ENCODE measurements at regions not wholly inside any gene's neighbourhood (a gene's known extent, or its start where the extent isn't known, plus 50 kb on each side); places are given as distances from the start of the nearest gene placed in this dataset.

- no peaks in the 10 kb centered on the region for H3K36me3 ChIP-seq (ENCODE audit: insufficient read depth, low read depth, low read length)
- H3K9ac ChIP-seq (ENCODE audit: low read depth, low read length), result no peak overlapping the region
- no peaks in the 10 kb centered on the region for H3K9me3 ChIP-seq (ENCODE audit: insufficient read depth, low read depth, low read length)
- peaks cover 7% of the 10 kb centered on the region for H3K4me1 ChIP-seq (ENCODE audit: insufficient read depth, low read length)
- H3K4me3 ChIP-seq (ENCODE audit: low read length), result no peak overlapping the region
- H3K27ac ChIP-seq (ENCODE audit: low read length), result no peak overlapping the region
- H3K27me3 ChIP-seq (ENCODE audit: insufficient read depth, low read length), result no peaks in the 10 kb centered on the region; the same call in 1 of the 2 replicates
Measured at GRCh38 chr16:86673956-86674453, 95.7 kb downstream of the FOXL1 start.

GRCh38 chr16:86676254-86676670, 97.9 kb downstream of the FOXL1 start:
- H3K4me3 ChIP-seq (ENCODE audit: low read length), result no peak overlapping the region
- H3K27me3 ChIP-seq (ENCODE audit: insufficient read depth, low read length), result no peaks in the 10 kb centered on the region; the same call in 1 of the 2 replicates
- no peaks in the 10 kb centered on the region for H3K36me3 ChIP-seq (ENCODE audit: insufficient read depth, low read depth, low read length)
- no peaks in the 10 kb centered on the region for H3K4me1 ChIP-seq (ENCODE audit: insufficient read depth, low read length)
- no peak overlapping the region for H3K9ac ChIP-seq (ENCODE audit: low read depth, low read length)
- no peaks in the 10 kb centered on the region for H3K9me3 ChIP-seq (ENCODE audit: insufficient read depth, low read depth, low read length)
- no peak overlapping the region for H3K27ac ChIP-seq (ENCODE audit: low read length)

GRCh38 chr16:86679490-86679889, 101.1 kb downstream of the FOXL1 start:
- Histone ChIP-seq H3K27ac (ENCODE audit: low read length) (no peak overlapping the region), H3K4me3 (ENCODE audit: low read length) (no peak overlapping the region), H3K27me3 (ENCODE audit: insufficient read depth, low read length) (no peaks in the 10 kb centered on the region), H3K9me3 (ENCODE audit: insufficient read depth, low read depth, low read length) (no peaks in the 10 kb centered on the region), H3K4me1 (ENCODE audit: insufficient read depth, low read length) (no peaks in the 10 kb centered on the region), H3K9ac (ENCODE audit: low read depth, low read length) (no peak overlapping the region), H3K36me3 (ENCODE audit: insufficient read depth, low read depth, low read length) (no peaks in the 10 kb centered on the region)

- Histone ChIP-seq H3K9ac (ENCODE audit: low read depth, low read length) (no peak overlapping the region), H3K27me3 (ENCODE audit: insufficient read depth, low read length) (no peaks in the 10 kb centered on the region), H3K27ac (ENCODE audit: low read length) (no peak overlapping the region), H3K4me3 (ENCODE audit: low read length) (no peak overlapping the region), H3K9me3 (ENCODE audit: insufficient read depth, low read depth, low read length) (no peaks in the 10 kb centered on the region), H3K36me3 (ENCODE audit: insufficient read depth, low read depth, low read length) (no peaks in the 10 kb centered on the region), H3K4me1 (ENCODE audit: insufficient read depth, low read length) (no peaks in the 10 kb centered on the region)
Measured at GRCh38 chr16:86680162-86680561, 101.8 kb downstream of the FOXL1 start.

- Histone ChIP-seq H3K9ac (ENCODE audit: low read depth, low read length) (no peak overlapping the region), H3K27ac (ENCODE audit: low read length) (no peak overlapping the region)
Measured at GRCh38 chr16:86680661-86681030, 102.3 kb downstream of the FOXL1 start.

GRCh38 chr16:86681031-86681756, 102.8 kb downstream of the FOXL1 start:
- Histone ChIP-seq H3K4me1 (ENCODE audit: insufficient read depth, low read length) (no peaks in the 10 kb centered on the region), H3K9me3 (ENCODE audit: insufficient read depth, low read depth, low read length) (no peaks in the 10 kb centered on the region), H3K36me3 (ENCODE audit: insufficient read depth, low read depth, low read length) (no peaks in the 10 kb centered on the region), H3K27ac (ENCODE audit: low read length) (no peak overlapping the region), H3K27me3 (ENCODE audit: insufficient read depth, low read length) (no peaks in the 10 kb centered on the region), H3K9ac (ENCODE audit: low read depth, low read length) (no peak overlapping the region), H3K4me3 (ENCODE audit: low read length) (no peak overlapping the region)

More at GRCh38 chr16:86680661-86681030, 102.3 kb downstream of the FOXL1 start:
- Histone ChIP-seq H3K4me1 (ENCODE audit: insufficient read depth, low read length) (no peaks in the 10 kb centered on the region), H3K9me3 (ENCODE audit: insufficient read depth, low read depth, low read length) (no peaks in the 10 kb centered on the region), H3K4me3 (ENCODE audit: low read length) (no peak overlapping the region), H3K36me3 (ENCODE audit: insufficient read depth, low read depth, low read length) (no peaks in the 10 kb centered on the region), H3K27me3 (ENCODE audit: insufficient read depth, low read length) (no peaks in the 10 kb centered on the region)

- Histone ChIP-seq H3K9me3 (ENCODE audit: insufficient read depth, low read depth, low read length) (no peaks in the 10 kb centered on the region), H3K27ac (ENCODE audit: low read length) (no peak overlapping the region), H3K36me3 (ENCODE audit: insufficient read depth, low read depth, low read length) (no peaks in the 10 kb centered on the region), H3K4me1 (ENCODE audit: insufficient read depth, low read length) (no peaks in the 10 kb centered on the region), H3K9ac (ENCODE audit: low read depth, low read length) (no peak overlapping the region), H3K27me3 (ENCODE audit: insufficient read depth, low read length) (no peaks in the 10 kb centered on the region), H3K4me3 (ENCODE audit: low read length) (no peak overlapping the region)
Measured at GRCh38 chr16:86681757-86682106, 103.4 kb downstream of the FOXL1 start.

- no peak overlapping the region for H3K9ac ChIP-seq (ENCODE audit: low read depth, low read length)
- no peaks in the 10 kb centered on the region for H3K36me3 ChIP-seq (ENCODE audit: insufficient read depth, low read depth, low read length)
- no peaks in the 10 kb centered on the region for H3K4me1 ChIP-seq (ENCODE audit: insufficient read depth, low read length)
- H3K4me3 ChIP-seq (ENCODE audit: low read length), result no peak overlapping the region
- no peak overlapping the region for H3K27ac ChIP-seq (ENCODE audit: low read length)
- no peaks in the 10 kb centered on the region for H3K9me3 ChIP-seq (ENCODE audit: insufficient read depth, low read depth, low read length)
- no peaks in the 10 kb centered on the region for H3K27me3 ChIP-seq (ENCODE audit: insufficient read depth, low read length)
Measured at GRCh38 chr16:86682219-86682904, 104.0 kb downstream of the FOXL1 start.

GRCh38 chr16:86683441-86684194, 105.3 kb downstream of the FOXL1 start:
- no peak overlapping the region for H3K4me3 ChIP-seq (ENCODE audit: low read length)
- no peaks in the 10 kb centered on the region for H3K36me3 ChIP-seq (ENCODE audit: insufficient read depth, low read depth, low read length)
- H3K9ac ChIP-seq (ENCODE audit: low read depth, low read length), result no peak overlapping the region
- H3K4me1 ChIP-seq (ENCODE audit: insufficient read depth, low read length), result no peaks in the 10 kb centered on the region
- no peak overlapping the region for H3K27ac ChIP-seq (ENCODE audit: low read length)
- H3K27me3 ChIP-seq (ENCODE audit: insufficient read depth, low read length), result no peaks in the 10 kb centered on the region
- no peaks in the 10 kb centered on the region for H3K9me3 ChIP-seq (ENCODE audit: insufficient read depth, low read depth, low read length)

GRCh38 chr16:86685076-86685475, 106.7 kb downstream of the FOXL1 start:
- no peak overlapping the region for H3K9ac ChIP-seq (ENCODE audit: low read depth, low read length)
- no peaks in the 10 kb centered on the region for H3K4me1 ChIP-seq (ENCODE audit: insufficient read depth, low read length)

GRCh38 chr16:86690970-86691369, 112.6 kb downstream of the FOXL1 start:
- no peaks in the 10 kb centered on the region for H3K36me3 ChIP-seq (ENCODE audit: insufficient read depth, low read depth, low read length)
- H3K9me3 ChIP-seq (ENCODE audit: insufficient read depth, low read depth, low read length), result 0 out of 2 replicates have a peak, but pooled peaks cover 3% of the 10 kb centered on the region
- H3K9ac ChIP-seq (ENCODE audit: low read depth, low read length), result no peak overlapping the region
- H3K4me1 ChIP-seq (ENCODE audit: insufficient read depth, low read length), result no peaks in the 10 kb centered on the region
- no peak overlapping the region for H3K4me3 ChIP-seq (ENCODE audit: low read length)
- peaks cover 18% of the 10 kb centered on the region; the same call in 1 of the 2 replicates for H3K27me3 ChIP-seq (ENCODE audit: insufficient read depth, low read length)
- no peak overlapping the region for H3K27ac ChIP-seq (ENCODE audit: low read length)

More at GRCh38 chr16:86685076-86685475, 106.7 kb downstream of the FOXL1 start:
- Histone ChIP-seq H3K36me3 (ENCODE audit: insufficient read depth, low read depth, low read length) (no peaks in the 10 kb centered on the region), H3K27ac (ENCODE audit: low read length) (no peak overlapping the region), H3K9me3 (ENCODE audit: insufficient read depth, low read depth, low read length) (0 out of 2 replicates have a peak, but pooled peaks cover 3% of the 10 kb centered on the region), H3K4me3 (ENCODE audit: low read length) (no peak overlapping the region), H3K27me3 (ENCODE audit: insufficient read depth, low read length) (no peaks in the 10 kb centered on the region)
